ENCODE measurements at regions not wholly inside any gene's neighbourhood (a gene's known extent, or its start where the extent isn't known, plus 50 kb on each side); places are given as distances from the start of the nearest gene placed in this dataset.
"Not testable (repeated sequence)": the region's sequence is repeated elsewhere in the genome, so short reads cannot be mapped to it uniquely, and the experiment has no call there.

DNA sequence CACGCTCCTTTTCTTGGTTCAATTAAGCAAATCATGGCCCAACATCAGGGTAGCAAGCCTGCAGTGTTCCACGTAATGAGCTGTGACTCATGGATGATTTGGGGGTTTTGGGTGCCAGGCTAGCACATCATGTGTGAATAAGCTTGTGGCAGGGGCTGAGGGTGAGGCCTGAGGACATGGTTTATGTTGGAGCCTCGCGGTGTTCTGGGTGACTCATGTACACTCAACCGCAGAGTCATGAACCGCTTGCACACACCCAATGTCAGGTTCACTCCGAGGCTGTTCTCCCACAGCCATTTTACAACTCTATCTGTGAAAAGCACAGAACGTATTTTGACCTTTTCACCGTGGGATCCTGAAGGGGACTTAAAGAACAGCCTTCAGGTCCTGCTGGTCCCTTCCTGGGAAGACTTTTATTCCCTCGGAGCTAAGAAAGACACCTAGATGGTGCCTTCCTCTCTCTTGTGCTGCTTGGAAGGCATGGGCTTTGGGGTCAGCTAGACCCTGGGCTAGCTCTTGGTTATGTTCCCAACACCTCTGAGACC lies 139.9 kb upstream of the ZEB2 start:
- peak; percentile 25 to 38 for DNase-seq (ENCODE audit: low read depth in 2 of 2, low spot score in 1 of 2)

DNA sequence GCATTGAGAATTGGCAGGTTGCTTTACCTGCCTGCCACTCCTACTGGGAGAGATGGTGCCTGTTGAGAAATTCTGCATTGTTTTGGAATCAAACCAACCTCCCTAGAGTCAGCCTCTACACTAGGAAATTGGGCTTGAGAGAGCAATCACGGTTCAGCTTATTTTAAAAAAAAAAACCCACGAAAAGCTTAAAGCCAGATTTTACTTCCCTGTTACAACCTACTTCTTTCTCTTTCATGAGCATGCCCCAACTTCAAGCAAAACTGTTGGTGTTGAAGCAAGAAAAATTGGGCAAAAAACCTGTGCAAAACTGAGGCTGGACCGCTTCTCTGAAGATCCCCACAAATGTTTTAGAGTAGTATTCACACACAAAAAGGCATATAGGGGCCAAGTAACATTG lies 134.6 kb upstream of the ZEB2 start:
- DNase-seq (ENCODE audit: low read depth in 2 of 2, low spot score in 1 of 2), result no peak

GRCh38 chr2:144650907-144651306 lies 131.0 kb upstream of the ZEB2 start:
- no peak for DNase-seq (ENCODE audit: low read depth in 2 of 2, low spot score in 1 of 2)

- DNase-seq (ENCODE audit: low read depth in 2 of 2, low spot score in 1 of 2), result no peak
Observed at GRCh38 chr2:144648837-144649465, 129.0 kb upstream of the ZEB2 start.

- no peak for DNase-seq (ENCODE audit: low read depth in 2 of 2, low spot score in 1 of 2)
Observed at GRCh38 chr2:144645083-144645778, 125.3 kb upstream of the ZEB2 start.

DNA sequence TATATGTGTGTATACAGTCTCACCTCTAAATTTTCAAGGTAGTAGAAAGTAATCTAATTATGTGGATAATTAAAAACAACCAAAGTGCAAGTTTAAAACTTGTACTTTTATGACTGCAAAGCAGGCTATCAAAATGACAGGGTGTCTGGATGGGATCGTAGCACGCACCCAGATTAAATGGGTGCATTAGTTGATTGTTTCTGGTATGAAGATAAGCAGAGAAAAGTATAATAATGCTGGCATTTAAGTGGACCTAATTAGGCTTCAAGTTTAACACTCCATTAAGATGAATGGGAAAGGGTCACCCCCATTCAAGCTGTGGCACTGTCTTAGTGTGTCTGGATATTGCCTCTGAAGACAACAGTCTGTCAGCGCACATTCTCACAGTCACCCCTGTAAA lies 124.6 kb upstream of the ZEB2 start:
- DNase-seq (ENCODE audit: low read depth in 2 of 2, low spot score in 1 of 2), result no peak

DNA sequence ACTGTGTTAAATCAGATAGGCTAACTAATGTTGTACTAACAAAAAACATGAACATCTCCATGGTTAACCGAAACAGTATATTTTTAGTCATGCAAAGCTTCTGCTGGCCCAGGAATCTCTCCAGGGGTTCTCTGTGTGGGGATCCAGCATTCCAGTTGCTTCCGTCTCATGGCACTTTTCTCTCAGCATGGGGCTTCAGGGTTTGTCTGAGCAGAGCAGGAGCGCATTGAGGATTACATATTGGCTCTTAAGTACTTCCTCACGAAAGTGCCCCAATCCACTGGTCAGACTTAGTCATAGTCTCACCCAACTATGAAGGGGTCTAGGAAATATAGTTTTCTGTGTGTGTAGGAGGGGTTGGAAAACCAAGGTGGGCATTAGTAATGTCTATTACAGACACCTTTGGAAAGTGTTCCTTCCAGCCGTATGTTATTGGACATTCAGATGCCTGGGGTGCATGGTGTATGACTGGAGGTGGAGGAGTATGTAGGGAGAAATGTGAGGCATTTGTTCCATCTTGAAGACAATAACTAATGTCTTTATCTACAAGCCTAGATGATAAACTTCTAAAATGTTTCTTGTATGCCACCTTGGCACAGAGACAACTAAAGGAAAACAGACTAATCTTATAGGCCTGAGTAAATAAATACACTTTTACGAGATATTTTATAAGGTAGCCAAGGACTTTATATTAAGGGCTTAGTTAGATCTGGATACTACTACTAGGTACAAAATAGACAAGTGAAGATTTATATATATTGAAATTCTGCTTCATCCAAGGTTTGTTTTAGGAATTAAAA lies 123.8 kb upstream of the ZEB2 start:
- no peak for DNase-seq (ENCODE audit: low read depth in 2 of 2, low spot score in 1 of 2)

GRCh38 chr2:144642856-144643255 lies 122.9 kb upstream of the ZEB2 start:
- DNase-seq (ENCODE audit: low read depth in 2 of 2, low spot score in 1 of 2), result no peak

- no peak for DNase-seq (ENCODE audit: low read depth in 2 of 2, low spot score in 1 of 2)
Observed at GRCh38 chr2:144642131-144642530, 122.2 kb upstream of the ZEB2 start.

GRCh38 chr2:144638250-144638649 lies 118.3 kb upstream of the ZEB2 start:
- DNase-seq (ENCODE audit: low read depth in 2 of 2, low spot score in 1 of 2), result not testable (repeated sequence)

GRCh38 chr2:144636860-144637259 lies 116.9 kb upstream of the ZEB2 start:
- DNase-seq (ENCODE audit: low read depth in 2 of 2, low spot score in 1 of 2), result not testable (repeated sequence)

DNA sequence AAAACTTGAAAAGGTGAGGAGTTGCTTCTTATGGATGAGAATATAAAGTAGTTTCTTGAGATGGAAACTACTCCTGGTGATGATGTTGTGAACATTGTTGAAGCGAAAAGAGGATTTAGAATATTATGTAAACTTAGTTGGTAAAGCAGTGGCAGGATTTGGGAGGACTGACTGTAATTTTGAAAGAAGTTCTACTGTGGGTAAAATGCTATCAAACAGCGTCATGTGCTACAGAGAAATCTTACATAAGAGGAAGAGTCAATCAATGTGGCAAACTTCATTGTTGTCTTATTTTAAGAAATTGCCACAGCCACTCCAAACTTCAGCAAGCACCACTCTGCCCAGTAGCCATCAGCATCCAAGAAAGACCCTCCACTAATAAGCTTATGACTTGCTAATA lies 112.9 kb upstream of the ZEB2 start:
- no peak for DNase-seq (ENCODE audit: low read depth in 2 of 2, low spot score in 1 of 2)

- no peak for DNase-seq (ENCODE audit: low read depth in 2 of 2, low spot score in 1 of 2)
Observed at GRCh38 chr2:144631636-144632035, 111.7 kb upstream of the ZEB2 start.

DNA sequence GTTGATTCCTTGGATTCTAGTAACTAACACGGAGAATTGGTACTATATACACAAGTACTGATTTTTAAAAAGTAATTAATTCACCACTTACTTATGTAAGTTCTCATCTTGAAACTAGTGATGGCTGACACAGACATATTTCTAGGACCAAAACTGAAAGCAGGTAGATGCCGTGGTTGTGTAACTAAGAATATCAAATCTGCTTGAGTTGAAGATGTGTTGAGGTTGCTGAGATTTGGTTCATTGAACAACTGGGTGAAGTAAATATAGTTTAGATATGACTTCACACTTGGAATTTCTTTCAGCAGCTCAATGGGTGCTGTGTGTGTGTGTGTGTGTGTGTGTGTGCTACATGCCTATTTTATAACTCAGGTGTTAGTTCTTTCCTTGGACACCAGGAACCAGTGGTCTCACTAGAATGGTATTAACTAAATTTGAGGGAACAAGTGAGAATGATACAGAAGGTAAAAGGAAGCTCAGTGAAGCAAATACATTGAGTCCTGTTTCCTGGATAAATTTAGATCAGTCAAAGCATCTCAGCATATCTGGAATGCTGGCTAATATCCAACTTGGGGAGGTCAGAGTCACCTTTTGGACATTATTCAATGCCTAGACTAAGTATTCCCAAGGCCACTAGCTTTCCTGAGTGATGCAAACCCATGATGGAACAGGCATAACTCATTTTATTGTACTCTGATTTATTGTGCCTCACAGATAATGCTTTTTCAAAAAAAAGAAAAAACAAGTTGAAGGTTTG lies 110.7 kb upstream of the ZEB2 start:
- DNase-seq (ENCODE audit: low read depth in 2 of 2, low spot score in 1 of 2), result no peak

- no peak for DNase-seq (ENCODE audit: low read depth in 2 of 2, low spot score in 1 of 2)
Observed at GRCh38 chr2:144629935-144630334, 110.0 kb upstream of the ZEB2 start.

DNA sequence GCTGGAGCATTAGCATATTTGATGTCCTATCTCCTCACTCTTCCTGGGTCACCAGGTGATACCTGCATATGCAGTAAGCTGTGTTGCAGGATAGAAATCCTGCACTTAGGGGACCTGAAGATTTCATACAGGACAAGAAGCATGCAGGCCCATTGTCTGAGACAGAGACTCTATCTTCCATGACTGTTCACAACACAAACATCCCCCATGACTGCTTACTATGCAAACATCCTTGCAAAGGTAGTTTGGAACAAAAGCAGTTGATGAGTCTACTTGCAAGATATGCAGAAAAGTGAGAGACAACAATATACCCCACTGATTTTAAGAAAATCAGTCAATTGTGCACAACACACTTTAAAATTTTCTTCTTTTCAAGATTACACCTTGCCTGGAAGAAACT lies 108.6 kb upstream of the ZEB2 start:
- no peak for DNase-seq (ENCODE audit: low read depth in 2 of 2, low spot score in 1 of 2)

DNA sequence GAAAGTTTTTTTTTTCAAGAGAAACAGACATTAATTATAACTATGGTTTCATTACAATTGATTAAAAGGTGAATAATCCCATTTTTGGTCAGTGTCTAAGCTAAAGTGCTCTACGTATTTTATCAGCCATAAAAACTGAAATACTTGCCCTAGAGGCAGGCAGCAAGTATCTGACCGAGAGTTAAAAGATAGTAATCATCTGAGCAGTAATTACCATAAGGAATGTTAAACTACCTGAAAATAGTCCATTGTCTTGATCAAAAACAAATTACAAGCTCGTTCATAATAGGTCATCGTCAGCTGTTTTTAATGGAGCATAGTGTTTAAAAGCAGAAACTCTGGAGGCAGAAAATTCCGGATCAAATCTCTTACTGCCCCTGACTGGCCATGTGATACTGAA lies 105.7 kb upstream of the ZEB2 start:
- DNase-seq (ENCODE audit: low read depth in 2 of 2, low spot score in 1 of 2), result no peak

DNA sequence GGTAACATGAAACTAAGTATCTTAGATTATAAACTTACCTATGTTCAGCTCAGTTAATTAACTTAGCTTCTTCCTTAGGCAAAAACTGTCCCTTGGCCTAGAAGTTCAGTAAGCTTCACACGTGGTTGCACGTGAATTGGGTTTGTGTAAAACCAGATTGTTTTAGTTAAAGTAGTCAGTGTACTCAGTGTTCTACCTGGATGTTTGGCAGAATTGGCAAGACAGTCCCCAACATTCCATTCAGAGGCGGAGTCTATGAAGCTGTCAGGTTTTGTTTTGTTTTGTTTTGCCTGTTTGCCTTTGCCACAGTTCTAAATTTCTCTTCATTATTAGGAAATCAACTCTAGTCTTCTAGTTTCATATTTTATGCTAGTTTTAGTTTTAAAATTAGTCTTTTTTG lies 105.3 kb upstream of the ZEB2 start:
- no peak for DNase-seq (ENCODE audit: low read depth in 2 of 2, low spot score in 1 of 2)

DNA sequence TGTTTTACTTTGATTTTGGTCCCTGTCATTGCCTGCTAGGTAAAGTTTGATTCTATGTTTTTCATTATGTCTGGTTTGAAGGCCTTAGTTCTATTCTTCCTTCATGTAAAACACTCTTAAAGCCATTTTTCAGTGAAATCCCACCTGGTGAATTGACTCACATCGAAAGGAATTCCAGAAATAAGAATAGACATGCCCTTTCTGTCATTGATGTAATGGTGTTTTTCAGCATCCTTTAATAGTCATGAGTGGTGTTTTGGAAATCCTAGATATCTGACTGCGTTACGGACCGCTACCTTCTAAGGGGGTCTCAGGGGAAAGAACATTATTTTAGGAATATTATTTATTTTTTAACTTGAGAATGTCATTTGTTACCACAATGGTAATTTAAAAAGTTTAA lies 104.5 kb upstream of the ZEB2 start:
- DNase-seq (ENCODE audit: low read depth in 2 of 2, low spot score in 1 of 2), result no peak

DNA sequence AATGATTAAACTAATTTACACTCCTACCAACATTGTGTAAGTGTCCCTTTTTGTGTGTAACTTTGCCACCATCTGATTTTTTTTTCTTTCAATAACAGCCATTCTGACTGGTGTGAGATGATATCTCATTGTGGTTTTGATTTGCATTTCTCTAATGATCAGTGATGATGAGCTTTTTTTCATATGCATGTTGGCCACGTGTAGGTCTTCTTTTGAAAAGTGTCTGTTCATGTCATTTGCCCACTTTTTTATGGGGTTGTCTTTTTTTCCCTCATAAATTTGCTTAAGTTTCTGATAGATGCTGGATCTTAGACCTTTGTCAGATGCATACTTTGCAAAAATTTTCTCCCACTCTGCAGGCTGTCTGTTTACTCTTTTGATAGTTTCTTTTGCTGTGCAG lies 102.5 kb upstream of the ZEB2 start:
- DNase-seq (ENCODE audit: low read depth in 2 of 2, low spot score in 1 of 2), result not testable (repeated sequence)

DNA sequence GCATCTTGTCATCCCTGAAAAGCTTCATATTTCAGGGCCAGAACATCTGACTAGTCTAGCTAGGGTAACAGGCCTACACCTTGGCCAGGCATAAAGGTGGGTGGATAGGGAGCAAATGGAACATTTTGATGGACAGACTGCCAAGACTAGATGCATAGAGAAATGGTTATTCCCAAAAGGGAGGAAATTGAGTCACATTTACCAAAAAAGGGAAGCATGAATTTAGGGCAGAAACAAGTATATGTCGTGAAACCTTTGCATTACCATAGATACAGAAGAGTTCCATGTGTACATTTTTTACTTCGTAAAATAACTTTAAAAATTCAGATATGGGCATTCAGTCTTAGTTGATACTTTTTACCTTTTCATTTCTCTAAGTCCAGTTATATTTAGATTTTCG lies 101.3 kb upstream of the ZEB2 start:
- no peak for DNase-seq (ENCODE audit: low read depth in 2 of 2, low spot score in 1 of 2)

Measured in stimulated activated CD8-positive, alpha-beta memory T cell treated with anti-CD3 and anti-CD28 coated beads, Interleukin-4, amount 100 ng/mL, for 1 hour (primary cell).